CD4-positive, alpha-beta T cell treated with Interleukin-1 beta for 1 hour (primary cell): ENCODE measurements at regions not wholly inside any gene's neighbourhood (a gene's known extent, or its start where the extent isn't known, plus 50 kb on each side); places are given as distances from the start of the nearest gene placed in this dataset.
A peak's percentile ranks its signal among the peaks of the same experiment; 100 is the strongest.

Experiments
- DNase-seq, 2 donors: peaks; one replicate each; pipeline ENCODE4 v3.0.0-alpha.2; 2020 to 2022

DNA sequence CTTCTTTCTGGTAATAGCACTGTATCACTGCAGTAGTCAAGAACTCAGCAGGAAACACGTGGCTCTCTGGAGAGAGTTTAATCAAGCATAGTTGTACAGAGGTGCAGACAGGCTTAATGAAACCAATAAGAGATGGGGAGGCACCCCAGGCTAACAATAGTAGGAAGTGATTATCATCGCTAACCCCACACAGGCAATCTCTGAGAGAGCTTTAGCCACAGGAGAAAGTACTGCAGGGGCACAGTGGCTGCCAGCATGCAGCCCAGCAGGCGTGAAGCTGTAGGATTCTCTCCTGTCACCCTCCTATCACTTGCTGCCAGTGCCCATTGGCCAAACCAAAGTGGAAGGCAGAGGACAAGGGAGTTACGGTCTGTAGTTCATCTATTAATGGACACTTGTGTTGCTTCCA lies 450.0 kb upstream of the RASGEF1B start:
- DNase-seq, result no peak

DNA sequence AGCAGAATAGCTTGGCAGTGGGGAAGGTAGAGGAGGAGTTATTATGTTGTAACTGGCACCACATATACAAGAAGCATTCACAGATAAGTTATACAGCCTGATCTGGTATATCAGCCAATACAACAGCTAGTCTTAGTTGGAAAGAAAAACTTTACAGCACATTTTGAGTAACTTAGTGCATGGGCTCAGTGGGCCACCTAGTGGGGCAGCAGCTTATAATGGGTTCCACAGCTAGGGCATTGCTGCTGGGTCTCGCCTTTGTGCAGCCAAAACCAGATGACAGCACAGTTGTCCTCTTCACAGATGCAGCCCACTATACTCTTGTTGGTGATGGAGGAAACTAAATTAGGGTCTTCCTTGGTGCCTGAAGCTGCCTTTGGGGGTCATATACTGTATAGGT lies 448.1 kb upstream of the RASGEF1B start:
- no peak for DNase-seq

DNA sequence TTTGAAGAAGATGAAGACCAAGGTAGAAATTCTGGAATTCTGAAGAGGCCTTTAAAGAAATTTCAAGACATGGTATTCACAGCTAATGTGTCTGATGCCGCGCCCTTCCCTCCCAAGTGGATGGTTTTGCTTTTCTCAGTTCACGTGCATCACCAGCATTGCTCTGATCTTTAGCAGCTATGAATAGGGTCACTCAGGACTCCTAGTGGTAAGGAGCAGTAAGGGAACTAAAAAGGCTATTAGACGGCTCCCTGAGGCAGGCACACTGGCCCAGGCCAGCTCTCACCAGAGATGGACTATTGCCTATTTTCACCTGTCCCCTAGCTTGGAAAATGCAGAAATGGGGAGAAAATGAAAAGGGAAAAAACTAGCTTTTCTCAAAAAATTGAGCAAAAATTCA lies 447.5 kb upstream of the RASGEF1B start:
- peak in 1 of 2 donors; percentile 6 for DNase-seq

DNA sequence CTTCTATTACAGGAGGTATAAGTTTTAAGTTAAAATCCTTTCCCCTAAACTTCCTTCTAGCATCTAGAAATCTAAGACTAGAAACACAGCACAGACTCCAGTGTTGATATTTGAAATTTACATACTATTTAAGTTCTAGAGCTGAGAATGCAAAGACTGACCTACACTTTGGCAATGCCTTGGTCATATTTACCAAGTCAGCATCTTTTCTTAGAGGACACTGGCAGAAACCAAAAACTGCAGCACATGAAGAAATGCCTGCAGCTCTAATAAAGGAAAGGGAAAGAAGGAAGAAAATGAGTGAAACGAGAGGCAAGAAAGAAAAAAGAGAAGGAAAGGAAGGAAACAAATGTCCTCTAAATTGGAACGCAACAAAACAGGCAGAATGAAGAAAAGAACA lies 443.7 kb upstream of the RASGEF1B start:
- DNase-seq, result no peak

DNA sequence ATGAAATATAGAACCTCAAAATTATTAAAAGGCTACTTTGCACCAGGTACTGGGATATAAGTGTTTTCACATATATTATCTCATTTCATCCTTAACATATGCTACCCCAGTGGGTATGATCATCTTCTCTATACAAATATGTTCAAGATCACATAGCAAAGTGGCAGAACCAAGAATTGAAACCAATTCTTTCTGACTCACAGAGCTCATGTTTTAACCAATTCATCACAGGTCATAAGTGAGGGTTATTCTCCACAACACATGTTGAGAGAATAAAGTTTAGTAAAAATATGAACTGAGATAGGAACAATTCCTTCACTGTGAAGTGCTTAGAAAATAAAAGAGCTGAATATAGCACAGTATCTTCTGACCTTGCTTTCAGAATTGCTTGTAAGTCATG lies 442.9 kb upstream of the RASGEF1B start:
- DNase-seq, result no peak

DNA sequence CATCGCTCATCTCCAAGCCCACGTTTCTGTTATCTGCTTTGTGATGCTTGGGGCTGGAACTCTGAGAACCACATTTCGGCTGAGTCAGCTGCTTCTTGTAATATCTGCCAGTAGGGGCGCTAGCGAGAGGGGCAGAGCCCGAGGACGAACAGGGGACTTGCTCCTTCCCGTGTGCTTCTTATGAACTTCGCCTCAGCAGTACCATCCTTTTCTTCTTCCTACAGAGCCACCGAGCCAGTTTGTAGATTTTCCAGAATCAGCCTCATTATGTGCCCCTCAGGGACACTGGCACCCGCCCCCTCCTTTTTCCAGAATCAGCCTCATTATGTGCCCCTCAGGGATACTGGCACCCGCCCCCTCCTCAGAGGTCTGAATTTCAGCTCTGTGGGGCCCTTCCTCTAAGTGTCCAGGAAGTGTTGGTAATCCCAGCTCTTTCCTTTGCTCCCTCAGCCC lies 441.7 kb upstream of the RASGEF1B start:
- DNase-seq, result peak; percentile 49 to 55

DNA sequence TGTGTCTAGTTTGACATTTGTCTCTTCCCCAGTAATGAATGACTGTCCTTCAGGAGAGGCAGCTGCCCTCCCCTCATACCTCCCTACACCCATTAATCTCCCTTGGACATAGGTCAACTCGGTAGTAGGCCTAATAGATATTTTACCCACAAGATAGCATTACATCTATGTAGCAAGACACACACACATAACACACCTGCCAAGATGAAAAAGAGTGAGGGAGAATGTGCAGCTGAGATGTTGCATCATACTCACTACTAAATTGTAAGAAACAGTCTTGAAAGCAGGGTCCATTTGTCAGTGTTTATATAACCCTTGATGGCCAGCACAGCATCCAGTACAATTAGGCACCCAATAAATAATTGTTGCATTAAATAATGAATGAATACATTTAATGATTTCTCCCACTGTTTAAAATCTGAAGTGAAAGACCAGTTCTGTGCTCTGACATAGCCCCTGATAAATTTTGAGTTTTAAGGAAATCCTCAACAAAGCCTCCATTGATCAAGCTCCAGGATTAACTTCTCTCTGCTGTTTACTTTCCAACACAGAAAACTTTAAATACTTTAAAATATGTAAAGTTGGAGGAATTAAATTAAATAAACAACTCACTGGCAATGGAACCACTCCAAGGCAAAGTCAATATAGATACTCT lies 440.8 kb upstream of the RASGEF1B start:
- no peak for DNase-seq

DNA sequence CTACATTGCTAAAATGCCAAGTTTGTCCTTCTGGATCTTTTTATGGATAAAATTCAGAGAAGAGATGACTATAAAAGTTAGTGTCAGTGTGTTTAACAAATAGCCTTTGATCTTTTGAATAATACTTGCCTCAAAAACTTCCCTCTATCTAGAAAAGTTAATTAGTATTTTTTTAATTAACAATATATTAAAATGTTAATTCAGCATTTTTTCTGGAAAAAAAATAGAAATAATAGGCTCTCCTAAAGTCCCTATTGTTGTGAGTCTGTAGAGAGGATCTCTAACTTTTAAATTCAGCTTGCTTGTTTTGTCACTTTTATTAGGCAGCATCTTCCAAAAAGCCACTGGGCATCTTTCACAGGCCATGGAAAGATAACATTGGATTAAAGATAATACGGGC lies 435.2 kb upstream of the RASGEF1B start:
- DNase-seq, result no peak

DNA sequence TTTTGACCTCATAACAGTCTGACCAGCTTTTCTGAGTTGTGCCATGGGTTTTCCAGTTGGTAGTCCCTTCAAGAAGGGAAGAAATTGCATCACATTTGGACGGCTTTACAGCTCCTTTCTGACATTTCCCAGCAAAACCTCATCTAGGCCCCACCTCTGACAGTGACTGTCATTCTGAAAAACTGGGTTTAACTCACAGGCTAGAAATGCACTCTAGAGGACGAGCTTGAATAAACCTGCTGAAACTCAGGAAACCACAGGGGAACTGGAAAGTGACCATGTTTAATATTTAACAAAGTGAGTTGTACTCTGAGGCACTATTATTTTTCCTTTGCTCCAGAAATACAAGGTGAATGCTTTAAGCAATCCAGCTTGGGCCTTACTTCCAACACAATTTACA lies 434.3 kb upstream of the RASGEF1B start:
- no peak for DNase-seq

DNA sequence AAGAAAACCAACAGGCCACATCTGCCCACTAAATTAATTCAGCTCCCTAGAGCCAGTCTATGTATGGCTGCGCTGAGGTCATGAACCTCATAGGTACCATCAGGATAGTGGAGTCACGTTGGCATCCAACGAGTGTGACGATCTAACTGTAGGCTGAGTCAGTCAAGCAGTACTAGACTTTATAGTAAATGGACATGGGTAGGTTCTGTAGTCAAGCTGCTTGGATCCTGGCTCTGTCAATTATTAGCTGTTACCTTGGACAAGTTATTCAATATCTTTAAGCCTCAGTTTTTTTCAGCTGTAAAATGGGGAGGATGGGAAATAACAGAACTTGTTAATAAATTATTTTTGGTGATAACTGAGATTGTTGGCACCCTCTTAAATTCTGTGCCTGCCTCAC lies 432.4 kb upstream of the RASGEF1B start:
- DNase-seq, result no peak

DNA sequence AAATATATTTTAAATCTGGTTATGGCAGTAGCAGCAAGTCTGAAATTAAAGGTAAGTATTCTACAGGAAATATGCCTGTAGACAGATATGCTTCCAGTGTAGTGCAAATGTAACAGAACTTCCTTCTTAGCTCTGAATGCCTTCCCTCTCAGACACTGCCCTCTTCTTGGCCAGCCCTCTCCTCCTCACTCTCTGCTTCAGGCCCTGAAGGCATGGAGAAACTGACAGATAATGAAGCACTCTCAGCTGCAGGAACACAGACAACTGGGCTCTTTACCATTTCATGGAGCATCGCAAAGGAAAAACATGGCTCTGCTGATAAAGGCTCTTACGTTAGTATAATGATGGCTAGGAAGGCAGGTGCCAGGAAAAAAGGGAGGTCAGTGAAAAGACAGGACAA lies 431.5 kb upstream of the RASGEF1B start:
- no peak for DNase-seq

DNA sequence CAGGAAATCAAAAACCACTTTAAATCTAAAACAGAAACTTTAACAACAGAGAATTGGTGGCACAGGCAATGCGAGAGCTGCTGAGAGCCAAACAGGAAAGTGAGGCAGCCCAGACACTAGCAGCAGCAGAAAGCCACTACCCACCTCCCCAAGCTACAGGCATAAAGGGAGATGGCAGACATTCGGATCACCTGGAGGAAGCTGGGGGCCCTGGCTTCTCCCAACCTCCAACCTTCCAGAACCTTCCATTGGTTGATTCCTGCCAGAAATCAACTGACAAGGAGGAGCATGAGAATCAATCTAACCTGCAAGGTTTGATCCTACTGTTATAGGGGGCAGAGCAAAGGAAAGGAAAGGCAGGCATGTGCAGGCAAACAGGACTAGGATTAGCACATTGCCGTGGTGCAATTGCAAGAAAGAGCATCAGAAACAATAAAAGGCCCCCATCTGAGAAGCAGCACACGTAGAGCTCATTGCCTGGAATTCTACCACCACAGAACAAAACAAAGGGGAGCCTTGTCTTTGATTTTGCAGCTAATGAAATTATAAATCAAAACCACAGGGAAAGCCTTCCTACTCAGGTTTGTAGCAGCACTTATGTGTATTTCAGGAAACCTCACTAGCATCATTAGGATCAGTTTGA lies 427.3 kb upstream of the RASGEF1B start:
- no peak for DNase-seq

DNA sequence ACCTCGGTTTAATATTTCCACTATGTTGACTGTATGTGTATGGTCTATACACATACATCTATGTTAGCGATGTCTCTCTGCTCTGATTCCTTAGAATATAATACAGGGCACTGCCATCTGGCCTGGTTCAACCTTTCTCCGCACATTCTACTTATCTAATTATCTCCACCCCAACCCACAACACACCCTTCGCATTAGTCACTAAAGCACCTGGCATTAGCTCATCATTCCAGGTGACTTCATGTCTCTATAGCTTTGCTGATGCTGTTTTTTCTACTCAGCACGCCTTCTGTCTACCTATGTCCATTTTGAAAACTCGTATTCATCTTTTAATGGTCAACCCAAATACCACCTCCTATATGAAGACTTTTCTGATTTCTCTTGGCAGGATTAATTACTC lies 425.2 kb upstream of the RASGEF1B start:
- no peak for DNase-seq

DNA sequence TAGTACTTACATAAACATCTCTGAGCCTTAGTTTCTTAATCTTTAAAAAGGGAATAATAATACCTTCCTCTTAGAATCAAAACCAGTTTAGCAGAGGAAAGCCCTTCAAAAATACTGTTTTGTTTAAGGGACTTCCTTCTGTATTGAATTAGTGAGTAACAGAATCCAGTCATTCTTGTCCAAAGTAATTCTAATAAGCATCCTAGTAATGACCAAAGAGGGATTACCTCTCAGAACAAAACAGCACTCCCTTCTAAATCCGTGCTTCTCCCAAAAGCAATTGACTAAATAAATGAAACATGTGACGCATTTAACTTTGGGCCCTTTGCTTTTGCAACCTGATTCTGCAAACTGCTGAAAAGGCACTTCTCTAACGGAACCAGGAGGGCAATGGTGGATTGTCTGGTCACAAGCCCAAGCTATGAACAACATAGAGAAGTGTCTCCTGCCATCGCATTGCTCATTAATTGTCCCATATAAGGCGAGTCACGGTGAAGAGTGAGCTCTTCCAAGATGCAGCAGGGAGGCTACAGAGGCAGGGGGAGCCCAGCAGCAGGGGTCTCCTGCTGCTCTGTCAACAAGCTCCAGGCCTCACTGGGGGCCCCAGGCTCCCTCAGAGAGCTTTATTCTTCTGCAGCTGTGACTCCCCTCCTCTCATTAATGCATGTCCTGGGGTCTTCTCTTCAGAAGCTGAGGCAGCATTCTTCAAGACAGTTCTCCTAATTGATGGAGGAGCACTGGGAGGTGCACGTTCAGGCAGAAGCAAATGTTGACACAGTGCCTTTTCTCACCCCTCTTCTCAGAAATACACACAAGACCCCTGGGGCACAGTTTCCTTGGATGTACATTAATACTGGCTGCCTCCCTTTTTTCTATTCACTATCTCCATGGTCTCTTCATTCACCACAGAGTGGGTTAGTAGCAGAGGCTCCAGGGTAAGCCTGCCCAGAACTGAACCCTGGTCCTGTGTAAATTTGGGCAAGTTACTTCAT lies 419.6 kb upstream of the RASGEF1B start:
- no peak for DNase-seq

DNA sequence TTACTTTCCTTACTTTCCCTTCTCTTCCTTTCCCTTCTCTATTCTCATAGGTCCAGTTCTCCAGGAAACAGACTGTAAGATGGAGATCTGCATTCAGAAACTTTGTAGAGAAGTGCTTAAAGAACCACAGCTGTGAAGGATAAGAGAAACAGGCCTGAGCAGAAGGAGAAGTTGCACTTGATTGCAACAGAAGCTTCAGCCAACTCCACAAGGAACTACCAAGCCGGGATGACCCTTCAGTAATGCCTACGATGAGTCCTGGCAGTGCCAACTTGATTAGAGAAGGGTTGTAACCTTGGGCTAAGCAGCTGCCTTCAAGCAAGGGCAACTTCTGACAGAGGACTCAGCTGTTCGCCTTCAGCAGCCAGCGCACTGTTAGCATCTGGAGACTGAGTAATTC lies 413.3 kb upstream of the RASGEF1B start:
- DNase-seq, result no peak

DNA sequence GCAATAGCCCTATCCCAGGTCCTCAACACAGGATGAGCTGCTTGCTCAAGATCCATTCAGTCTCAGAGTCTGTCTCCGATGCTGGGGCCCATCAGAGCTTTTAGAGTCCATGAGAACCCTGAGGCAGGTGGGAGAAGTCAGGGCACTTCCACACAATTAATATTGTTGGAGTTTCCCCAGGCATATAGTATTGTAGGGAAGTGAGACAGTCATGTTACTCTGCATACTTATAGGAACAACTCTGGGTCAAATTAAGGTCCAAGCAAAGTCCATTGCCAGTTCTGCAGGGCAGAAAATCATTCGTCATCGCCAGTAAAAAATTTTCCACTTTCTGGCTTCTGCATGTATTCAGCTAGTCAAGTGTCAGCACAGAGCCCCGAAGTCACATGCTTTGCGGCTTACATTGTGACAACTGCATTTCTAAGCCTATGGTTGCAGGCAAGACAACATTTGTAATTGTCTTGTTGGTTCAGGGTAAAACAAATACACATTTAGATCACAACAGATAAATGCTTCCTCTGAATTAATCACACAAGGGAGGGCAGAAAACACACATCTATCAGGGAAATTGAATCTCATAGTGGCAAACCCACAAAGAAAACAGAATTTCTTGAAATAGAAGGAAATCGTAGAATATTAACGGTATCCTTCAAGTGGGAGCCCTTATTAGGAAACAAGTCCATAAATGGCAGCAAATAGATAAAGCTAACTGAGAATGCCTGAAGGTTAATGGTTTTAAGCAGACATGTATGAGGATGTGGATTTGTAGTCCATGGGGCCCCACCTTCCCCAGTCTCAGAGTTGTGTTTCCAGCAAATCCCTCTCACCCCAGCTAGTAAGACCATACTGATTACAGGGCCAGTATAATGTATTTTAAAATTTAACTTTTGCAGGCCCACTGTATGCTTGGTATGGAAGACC lies 412.1 kb upstream of the RASGEF1B start:
- no peak for DNase-seq

DNA sequence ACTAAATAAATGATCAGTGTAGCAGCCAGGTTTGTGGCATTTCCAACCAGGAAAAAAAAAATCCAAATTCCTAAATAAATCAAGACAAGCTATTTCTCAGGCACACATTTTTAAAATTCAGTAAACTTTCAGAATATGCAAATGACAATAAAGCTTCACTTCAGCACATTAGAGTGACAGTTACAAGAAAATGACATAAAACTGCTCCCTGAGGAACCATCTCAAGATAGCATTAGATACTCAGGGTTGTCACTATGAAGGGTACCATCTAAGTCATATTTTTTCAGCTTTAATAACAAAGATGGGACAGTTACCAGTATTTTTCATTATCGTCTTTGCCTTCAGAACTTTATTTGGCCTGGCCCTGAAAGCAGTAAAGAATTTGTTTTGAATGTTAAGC lies 411.3 kb upstream of the RASGEF1B start:
- DNase-seq, result no peak

DNA sequence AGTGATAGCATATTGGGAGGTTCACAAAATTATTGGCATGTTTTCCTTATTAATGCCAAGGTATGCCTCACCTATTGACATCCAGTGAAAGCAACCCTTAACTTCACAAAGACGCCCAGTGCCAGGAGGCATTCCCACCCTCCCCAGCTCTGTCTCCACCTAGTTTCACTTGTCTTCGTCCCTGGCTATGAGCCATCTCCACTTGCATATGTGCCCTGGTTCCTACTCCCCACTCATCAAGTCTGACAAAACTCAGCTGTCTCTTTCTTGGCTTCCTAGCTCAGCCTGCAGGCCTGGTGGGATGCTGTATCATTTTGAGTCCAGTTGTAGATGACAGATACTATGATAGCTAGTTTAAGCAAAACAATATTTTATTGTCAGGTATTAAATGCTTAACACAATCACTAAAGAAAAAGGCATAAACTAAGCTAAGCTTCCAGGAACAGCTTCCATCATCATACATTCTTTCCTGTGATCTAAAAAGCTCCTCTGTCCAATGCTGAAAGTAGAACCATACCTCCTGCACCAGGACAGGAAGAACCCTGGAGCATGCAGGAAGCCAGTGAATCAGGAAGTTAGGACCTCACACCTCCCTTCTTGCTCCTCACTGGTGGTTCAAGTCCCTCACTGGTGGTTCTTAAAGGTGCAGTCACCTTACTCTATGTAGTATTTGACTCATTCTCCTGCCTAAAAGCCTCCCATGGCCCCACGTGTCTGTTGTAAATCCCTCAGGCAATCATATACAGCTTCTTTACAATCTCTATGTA lies 410.3 kb upstream of the RASGEF1B start:
- no peak for DNase-seq

DNA sequence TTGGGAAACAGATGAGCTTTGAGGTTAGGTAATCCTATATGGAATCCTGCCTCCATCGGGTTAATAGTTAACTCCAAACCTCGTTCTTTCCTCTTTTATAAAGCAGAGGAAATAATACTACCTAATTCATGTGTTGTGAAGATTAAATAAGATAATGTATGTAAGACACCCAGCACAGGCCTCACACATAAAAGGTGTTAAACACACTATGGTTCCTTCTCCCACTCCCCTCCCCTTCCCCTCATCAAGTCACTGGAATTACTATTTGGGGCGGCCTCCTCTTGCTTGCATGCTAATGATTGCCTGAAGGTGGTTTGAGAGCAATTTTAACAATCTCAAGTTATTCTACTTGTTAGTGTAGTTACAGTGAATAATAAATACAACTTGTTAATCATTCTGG lies 404.4 kb upstream of the RASGEF1B start:
- DNase-seq, result no peak

DNA sequence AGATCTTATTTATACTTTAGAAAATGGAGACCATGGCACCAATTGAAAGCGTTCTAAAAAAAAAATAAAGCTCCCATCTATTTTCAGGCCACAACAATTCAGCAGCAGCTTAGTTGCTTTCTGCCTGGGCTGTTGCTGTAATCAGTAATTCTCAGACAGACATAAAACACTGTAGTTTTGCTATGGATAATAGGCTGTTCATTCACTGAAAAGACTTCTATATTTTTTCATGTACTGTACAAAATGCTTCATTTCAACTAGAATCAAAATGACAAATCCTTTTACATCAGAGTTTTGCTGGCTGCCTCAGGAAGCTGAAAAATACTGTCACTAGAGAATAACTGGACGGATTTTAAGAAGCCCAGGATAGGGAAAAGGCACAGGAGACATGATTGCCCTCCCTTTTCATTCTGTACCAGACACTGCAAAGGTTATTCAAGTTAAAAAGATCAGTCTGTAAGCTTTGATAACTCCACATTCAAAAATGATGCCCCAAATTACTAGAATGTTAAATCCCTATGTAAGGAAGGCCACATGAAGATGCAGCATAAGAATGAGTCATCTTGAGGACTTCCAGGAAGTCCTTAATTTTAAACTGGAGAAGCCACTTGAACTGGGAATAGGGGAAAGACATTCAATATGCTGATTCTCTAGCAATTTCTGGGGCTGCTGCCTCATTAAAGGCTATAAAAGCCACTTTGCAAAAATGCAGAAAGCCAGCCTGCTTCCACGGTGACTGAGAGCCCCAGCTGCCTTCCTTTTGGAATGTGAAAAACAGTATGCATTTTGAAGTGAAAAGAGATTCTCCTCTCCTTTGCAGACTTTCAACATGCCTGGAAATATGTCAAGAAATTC lies 403.2 kb upstream of the RASGEF1B start:
- no peak for DNase-seq

DNA sequence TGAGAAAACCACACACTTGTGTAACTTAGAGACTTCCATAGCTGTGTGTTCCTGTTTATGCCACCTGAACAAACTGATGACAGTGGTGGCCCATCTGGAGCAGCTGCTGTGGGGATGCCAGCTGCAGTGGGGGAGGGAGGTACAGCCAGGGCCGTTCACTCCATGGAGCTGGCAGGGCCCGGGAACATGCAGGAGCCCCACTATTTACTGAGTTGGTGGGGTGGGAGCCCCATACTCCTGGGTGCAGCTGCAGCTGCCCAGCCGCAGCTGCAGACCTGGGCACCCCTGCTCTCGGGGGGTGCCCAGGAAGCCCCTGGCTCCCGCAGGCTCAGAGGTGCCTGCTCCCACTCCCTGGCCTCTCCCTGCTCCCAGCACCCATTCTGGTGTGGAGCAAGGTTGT lies 398.6 kb upstream of the RASGEF1B start:
- DNase-seq, result no peak
